HG02610 (cell line): ENCODE measurements at regions not wholly inside any gene's neighbourhood (a gene's known extent, or its start where the extent isn't known, plus 50 kb on each side); places are given as distances from the start of the nearest gene placed in this dataset.
"Not testable (repeated sequence)": the region's sequence is repeated elsewhere in the genome, so short reads cannot be mapped to it uniquely, and the experiment has no call there.

Source experiments
- ATAC-seq: cut with Tn5 transposase; IDR thresholded peaks from one replicate; pipeline ENCODE4 v1.9.1; 2021; ENCODE audit warnings: mild to moderate bottlenecking, moderate library complexity; ENCODE audit not compliant: unreplicated experiment

- not testable (repeated sequence) for ATAC-seq
Measured at GRCh38 chr2:111492995-111493719, 372.4 kb downstream of the BCL2L11 start.

GRCh38 chr2:111493720-111494078 lies 373.0 kb downstream of the BCL2L11 start:
- ATAC-seq = peak; percentile 90

GRCh38 chr2:111494288-111494980 lies 373.7 kb downstream of the BCL2L11 start:
- not testable (repeated sequence) for ATAC-seq

- ATAC-seq = peak; percentile 52
Measured at GRCh38 chr2:111494981-111495315, 374.2 kb downstream of the BCL2L11 start.

- ATAC-seq = not testable (repeated sequence)
Measured at GRCh38 chr2:111495636-111496035, 374.9 kb downstream of the BCL2L11 start.

- not testable (repeated sequence) for ATAC-seq
Measured at GRCh38 chr2:111496176-111496575, 375.5 kb downstream of the BCL2L11 start.

GRCh38 chr2:111496860-111497259 lies 376.1 kb downstream of the BCL2L11 start:
- not testable (repeated sequence) for ATAC-seq

GRCh38 chr2:111497270-111497669 lies 376.6 kb downstream of the BCL2L11 start:
- ATAC-seq = not testable (repeated sequence)

GRCh38 chr2:111500536-111501062 lies 379.9 kb downstream of the BCL2L11 start:
- not testable (repeated sequence) for ATAC-seq

GRCh38 chr2:111503844-111504570 lies 380.0 kb downstream of the ANAPC1 start:
- ATAC-seq = not testable (repeated sequence)

- not testable (repeated sequence) for ATAC-seq
Measured at GRCh38 chr2:111504571-111504942, 379.4 kb downstream of the ANAPC1 start.

GRCh38 chr2:111505267-111505666 lies 378.7 kb downstream of the ANAPC1 start:
- not testable (repeated sequence) for ATAC-seq

GRCh38 chr2:111506936-111507335 lies 377.1 kb downstream of the ANAPC1 start:
- peak; percentile 98 for ATAC-seq

GRCh38 chr2:111509225-111509869 lies 374.6 kb downstream of the ANAPC1 start:
- ATAC-seq = not testable (repeated sequence)

- ATAC-seq = not testable (repeated sequence)
Measured at GRCh38 chr2:111510384-111510783, 373.6 kb downstream of the ANAPC1 start.

- ATAC-seq = not testable (repeated sequence)
Measured at GRCh38 chr2:111511062-111511461, 372.9 kb downstream of the ANAPC1 start.

GRCh38 chr2:111512378-111512777 lies 371.6 kb downstream of the ANAPC1 start:
- ATAC-seq = not testable (repeated sequence)

- not testable (repeated sequence) for ATAC-seq
Measured at GRCh38 chr2:111514138-111514537, 369.9 kb downstream of the ANAPC1 start.

- ATAC-seq = not testable (repeated sequence)
Measured at GRCh38 chr2:111517050-111517720, 366.8 kb downstream of the ANAPC1 start.

- ATAC-seq = not testable (repeated sequence)
Measured at GRCh38 chr2:111517721-111518053, 366.3 kb downstream of the ANAPC1 start.
